HG02759 (cell line): ENCODE measurements at regions not wholly inside any gene's neighbourhood (a gene's known extent, or its start where the extent isn't known, plus 50 kb on each side); places are given as distances from the start of the nearest gene placed in this dataset.

Experiments
- ATAC-seq: cut with Tn5 transposase; IDR thresholded peaks from one replicate; pipeline ENCODE4 v1.9.1; 2021; ENCODE audit warnings: mild to moderate bottlenecking, moderate library complexity; ENCODE audit not compliant: unreplicated experiment

DNA sequence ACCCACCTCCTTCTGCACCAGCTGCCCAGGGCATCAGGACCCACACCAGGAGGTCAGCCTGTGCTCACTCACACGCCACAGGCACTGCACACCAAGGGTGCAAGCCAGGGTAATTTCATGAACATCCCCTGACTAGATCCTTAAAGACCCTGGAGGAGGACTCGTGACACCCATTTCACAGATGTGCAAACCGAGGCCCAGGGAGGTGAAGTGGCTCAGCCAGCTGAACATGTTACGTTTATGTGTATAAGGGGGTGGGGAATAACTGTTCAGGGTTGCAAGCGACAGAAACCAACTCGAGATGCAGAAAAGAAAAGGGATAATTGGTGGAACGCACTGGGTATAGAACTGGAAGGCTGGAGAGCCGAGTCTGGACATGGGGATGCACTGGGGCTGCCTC lies 138.1 kb upstream of the FOXF1 start:
- ATAC-seq = no peak

DNA sequence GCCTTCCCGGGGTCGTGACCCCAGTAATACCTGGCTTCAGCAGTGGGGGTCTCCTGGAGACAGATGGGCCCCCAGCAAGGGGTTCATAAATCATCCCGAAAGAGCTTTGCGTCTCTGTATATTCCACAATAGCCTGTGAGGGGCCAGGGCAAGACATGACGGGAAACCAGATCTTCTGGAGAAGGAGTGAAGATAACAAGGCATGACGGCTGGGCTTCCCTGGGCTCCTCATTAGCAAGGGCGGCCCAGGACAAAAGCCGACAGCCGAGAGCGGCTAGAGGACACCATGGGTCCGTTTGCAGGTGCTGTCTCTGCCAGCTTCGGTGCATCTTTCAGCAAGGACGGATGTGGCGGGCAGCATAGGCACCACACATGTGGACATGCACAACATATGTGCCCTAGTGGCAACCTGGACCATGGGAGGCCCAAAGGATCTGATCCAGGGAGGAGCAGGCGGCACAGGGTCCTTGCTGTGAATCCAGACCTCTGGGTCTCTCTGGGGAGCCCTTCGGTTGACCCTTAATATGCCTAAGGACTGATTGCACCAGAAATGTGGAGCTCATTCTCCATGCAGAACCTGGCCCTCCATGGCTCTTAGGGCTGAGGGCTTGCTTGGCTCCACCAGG lies 136.9 kb upstream of the FOXF1 start:
- no peak for ATAC-seq

DNA sequence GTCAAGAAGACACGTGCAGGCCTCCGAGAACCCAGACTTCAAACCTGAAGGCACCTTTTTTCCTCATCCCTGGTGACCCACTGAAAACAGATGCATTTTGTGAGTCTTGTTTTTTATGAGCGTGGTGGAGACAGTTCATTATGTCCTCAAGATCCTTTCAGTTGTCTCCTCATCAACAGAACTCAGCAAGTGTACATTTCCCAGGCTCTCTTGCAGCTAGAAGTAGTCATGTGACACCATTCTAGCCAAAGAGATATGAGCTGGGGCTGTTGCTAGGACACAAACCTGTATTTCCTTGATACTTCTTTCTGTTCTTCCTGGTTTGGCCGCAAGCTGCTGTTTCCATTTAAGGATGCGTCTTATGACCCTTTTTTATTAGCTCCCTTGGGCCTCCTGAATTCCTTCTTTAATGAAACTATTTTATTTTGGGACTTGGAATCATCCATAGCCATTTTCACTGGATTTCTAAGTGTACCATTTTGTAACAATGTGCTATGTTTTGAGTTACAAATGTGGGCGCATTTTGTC lies 135.7 kb upstream of the FOXF1 start:
- ATAC-seq = no peak

DNA sequence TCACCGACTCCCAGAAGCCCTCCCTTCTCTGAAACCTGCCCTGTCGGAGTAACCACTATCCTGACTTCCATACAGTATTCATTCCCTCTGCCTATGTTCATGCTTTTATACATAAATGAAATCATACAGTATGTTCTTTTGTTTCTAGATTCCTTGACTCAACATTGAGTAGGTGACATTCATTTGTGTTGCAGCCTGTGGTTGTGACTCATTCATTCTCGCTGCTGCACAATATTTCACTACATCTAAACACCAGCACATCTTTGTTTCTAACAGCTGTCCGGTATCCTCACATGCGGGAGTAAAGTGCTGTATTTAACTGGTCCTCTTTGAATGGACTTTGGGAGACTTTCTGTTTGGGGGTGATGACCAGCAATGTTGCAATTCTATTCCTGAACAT lies 135.0 kb upstream of the FOXF1 start:
- ATAC-seq = no peak

DNA sequence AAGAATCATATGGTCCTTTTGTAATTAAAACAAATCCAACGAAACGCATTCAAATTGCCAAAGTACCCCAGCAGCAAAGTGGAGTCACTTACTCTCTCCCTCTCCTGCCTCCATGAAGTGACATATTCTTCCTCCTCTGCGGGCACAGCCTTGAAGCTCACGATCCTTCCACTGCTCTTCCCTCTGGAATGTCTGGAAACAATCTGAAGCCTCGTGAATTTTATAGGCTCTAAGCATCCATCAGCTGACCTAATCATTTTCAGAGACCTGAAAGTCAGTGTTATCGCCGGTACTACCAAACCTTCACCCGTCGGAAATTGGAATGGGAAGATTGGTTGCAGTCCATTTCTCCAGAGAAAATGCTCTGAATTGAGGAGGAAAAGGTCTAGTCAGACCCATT lies 134.5 kb upstream of the FOXF1 start:
- no peak for ATAC-seq

DNA sequence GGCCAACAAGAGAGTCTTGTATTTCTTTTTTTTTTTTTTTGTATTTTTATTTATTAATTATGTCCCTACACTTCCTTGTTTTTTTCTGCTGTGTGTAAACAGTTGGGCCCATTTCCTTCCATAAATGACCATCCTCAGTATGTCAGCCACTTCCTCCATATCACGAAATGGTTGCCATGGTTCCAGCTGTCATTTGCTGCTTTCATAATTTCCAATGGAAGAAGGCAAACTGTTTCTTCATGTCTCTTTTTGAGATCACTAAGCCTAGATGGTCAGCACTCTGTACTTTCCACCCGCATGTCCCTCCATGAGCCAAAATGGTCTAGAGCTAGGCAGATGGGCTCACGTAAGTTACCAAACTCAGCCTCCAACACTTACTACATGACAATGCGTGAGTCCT lies 133.5 kb upstream of the FOXF1 start:
- no peak for ATAC-seq

DNA sequence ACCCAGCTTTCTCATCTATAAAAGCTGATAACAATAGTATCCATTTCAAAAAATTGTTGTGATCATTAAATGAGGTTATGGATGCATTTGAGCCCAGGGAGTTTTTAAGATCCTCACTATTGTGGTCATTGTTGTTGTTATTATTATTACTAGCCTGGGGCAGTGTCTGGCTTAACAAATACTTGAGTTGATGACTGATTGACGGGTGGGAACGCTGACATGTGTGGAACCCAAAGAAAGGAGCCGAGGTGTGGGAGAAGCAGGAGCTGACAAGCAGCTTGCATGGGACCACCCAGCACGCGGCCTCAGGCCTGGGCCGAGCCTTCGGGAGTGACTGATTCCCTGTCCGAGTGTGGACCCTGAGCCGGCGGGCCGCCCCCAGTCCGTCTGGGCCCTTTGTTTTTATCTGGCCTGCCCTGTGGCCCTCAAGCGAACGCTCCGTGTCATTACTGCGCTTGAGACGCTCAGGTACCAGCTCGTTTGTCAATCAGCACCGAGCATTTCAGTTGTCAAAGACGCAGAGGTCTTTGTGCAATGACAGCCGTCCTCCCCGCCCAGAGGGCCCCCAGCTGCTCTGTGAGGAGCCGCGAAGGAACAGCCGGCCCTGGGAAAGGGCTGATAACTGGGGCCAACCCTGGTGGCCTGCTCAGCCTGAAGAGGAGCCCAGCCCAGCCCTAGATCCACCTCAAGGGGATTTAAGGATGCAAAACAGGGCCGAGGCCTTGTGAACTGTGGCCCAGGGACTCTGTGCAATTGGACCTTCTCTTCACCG lies 132.9 kb upstream of the FOXF1 start:
- ATAC-seq = no peak

DNA sequence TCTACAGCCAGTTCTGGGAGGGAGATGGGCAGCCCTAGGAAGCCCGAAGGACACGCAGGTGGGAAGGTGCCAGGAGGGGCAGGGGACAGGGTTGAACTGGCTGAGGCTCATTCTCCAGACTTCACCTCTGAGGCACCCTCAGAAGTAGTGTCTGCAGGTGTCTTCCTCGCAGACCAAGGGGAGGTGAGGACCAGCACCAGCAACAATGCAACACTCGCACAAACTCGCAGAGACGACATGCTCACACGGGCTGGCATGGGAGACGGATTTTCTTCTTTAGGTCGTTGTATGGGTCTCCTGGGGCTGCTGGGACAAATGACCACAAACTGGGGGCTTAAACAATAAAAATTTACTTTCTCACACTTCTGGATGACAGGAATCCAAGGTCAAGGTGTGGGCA lies 132.2 kb upstream of the FOXF1 start:
- ATAC-seq = no peak

DNA sequence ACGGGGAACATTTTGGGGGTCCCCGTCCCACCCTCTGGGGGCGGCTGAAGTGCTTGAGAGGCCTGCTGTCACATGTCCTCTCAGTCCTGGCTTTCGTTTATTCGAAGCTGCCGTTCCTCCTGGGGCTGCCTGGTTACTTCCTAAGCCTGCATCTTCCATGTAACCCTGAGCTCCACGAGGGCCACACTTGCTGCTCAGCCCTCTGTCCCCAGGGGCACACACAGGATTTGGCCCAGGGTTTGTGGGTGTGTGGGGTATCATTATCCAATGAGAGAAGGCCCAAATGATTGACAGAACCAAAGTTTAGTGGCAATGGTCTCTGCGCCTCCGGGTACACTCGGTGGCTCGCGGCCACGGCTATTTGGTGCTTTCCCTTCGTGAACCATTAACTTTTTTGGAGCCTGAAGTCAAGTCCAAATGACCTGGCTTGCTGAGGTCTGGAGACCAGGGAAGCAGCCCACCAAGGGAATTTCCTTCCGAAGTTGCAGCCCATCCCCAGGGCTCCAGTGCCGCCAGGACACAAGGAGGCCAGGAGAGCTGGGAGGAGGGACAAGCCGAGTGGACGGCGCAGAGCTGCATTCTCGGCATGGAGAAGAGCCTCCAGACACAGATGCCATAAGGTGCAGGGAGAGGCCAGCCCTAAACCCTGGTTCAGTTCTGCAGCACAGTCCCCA lies 131.4 kb upstream of the FOXF1 start:
- ATAC-seq = no peak

DNA sequence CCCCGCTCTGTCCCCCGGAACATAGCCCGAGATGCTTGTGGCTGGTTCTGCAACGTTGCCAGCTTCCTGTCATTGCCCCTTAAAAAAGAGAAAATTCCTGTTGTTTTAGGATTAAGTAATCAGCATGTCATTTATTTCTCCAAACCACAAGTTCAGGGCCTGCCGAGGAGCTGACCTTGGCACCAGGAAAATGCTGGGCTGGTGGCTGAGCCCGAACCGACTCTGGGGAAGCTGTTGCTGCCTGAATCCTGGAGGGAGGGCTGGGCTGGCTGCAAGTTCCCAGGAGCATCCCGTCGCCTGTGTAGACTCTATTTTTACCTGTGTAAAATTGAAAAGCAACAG lies 130.9 kb upstream of the FOXF1 start:
- no peak for ATAC-seq

DNA sequence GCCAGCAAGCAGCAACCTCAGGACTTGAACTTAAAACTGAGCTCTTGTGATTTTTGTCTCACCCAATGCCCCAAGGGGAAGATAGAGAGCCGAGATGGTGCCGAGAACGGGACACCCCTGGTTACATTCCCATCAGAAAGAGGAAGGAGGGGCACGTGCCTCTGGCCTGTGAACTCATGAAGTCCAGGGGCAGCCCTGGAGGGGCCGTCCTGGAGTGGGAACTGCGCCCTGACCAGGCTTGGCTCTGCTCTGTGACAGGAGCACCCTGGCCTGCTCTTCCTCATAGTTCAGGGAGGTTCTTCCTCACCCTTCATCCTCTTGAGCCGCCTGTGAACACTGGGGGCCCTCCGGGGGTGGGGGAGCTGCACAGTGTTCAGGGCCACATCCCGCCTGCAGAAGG lies 130.3 kb upstream of the FOXF1 start:
- no peak for ATAC-seq

DNA sequence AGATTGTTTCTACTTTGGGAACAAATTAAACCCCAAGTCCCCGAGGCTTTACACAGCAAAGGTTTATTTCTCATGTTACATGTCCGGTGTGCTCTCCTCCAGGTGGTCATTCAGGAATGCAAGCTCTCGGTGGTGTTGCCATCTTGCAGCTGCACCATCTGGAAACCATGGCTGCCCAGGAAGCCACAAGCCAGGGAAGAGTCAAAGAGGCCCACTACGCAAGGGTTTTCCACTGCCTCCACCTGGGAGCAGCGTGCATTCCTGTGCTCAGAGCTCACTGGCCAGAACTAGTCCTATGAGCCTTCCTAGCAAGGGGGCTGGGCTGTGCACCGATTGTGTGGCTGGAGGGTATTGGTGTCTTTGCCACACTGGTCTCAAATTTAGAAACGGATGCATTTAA lies 128.8 kb upstream of the FOXF1 start:
- no peak for ATAC-seq

DNA sequence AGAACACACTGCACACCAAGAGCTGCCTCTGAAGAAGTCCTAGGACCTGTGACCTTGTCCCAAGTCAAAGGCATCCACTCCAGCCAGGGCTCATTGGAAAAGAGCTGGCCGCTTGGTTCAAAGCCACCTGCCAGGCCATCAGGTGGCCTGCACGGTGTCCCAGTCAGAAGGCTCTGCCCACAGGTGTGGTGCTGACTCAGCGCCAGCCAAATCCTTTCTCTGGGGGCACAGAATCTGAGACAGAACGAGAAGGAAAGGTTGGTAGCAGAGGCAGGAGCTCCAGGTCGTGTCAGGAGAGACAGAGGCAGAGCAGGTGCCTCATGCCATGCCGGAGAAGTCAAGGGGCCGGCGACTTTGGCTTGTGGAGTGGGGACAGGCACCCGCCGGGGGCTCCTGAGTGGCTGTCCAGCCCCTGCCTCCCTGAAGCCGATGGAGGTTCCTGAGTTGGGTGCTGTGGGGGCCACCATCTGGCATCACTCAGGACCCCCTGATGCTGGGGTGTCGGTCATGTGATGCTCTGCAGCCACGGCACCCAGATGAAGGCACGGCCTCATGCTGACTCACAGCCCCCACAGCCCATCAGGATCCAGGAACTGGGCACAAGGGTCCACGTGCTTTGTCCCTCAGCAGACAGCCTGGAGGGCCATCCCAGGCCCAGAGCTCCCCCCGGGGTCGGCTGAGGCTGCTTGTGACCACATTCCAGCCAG lies 128.1 kb upstream of the FOXF1 start:
- no peak for ATAC-seq

DNA sequence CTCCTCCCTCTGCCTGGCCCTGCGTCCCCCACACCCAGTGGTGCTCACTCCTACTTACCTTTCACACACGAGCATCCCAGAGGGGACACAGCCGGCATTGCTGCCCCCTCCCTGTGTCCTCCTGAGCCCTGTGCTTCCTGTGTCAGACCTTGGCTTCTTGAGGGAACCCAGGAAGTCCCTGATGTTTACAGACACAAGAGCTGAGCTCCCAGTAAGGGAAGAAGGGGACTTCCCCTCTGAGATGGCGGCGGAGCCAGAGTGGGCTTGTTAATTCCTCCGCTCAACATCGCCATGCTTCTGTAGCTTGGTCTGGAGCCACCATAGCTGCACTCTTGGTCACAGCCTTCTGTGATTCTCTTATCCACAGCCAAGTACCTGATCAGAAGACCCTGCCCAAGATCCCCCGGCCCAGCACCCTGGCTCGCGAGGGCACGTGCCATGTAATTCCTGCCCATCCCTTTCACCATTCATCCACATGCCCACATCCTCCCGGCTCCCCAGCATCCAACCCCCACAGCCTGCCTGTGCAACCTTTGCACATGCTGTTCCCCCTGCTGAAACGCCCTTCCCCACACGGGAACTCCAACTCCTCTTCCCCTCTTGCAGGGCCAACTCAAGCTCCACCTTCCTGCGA lies 127.4 kb upstream of the FOXF1 start:
- ATAC-seq = no peak

DNA sequence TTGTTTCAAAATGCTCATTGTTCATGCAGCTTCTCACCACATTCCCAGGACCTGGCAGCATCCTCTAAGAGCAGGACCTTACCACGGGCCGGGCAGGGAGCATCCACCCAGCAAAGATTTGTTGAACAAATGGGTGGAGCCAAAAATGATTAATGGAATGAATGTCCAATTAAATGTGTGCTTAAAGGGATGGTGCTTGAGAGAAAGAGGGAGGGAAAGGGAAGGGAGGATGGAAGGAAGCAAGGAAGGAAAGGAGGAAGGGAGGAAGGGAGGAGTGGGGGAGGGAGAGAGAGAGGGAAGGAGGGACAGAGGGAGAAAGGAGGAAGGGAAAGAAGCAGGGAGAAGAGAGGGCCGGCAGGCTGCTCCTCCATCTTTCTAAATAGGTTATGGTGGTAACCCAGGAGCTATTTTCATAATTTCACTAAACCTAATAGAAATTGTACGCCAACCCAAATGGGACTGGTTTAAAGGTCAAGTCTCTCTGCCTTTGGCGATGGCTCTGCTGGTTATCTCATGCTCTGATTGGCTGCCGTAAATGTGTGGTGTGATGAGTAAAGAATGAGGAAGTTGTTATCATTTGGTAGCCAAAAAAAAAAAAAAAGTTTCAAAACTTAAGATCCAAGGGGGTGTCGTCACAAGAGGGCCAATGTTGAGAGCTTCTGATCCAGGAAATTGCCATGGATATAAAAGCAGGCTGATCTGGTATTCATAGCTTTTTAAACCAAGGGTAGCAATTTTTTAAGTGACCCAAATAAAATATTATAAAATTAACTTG lies 126.7 kb upstream of the FOXF1 start:
- ATAC-seq = no peak

DNA sequence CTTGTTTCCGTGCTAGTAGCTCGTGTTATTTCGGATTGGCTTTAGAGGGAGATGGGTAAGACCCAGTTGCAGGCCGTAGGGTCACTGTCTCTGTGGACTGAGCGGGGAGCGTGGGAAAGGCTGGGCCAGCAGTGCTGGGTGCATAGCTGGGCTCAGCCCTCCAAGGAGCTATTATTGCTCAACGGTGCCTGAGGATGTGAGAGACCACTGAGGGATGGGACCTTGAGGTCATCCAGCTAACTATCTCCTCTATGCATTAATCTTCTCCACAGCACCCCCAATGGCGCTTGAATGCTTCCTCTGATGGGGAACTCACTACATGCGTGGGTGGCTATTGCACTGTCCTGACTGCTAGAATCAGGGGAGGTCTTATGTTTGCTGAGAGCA lies 126.1 kb upstream of the FOXF1 start:
- no peak for ATAC-seq

DNA sequence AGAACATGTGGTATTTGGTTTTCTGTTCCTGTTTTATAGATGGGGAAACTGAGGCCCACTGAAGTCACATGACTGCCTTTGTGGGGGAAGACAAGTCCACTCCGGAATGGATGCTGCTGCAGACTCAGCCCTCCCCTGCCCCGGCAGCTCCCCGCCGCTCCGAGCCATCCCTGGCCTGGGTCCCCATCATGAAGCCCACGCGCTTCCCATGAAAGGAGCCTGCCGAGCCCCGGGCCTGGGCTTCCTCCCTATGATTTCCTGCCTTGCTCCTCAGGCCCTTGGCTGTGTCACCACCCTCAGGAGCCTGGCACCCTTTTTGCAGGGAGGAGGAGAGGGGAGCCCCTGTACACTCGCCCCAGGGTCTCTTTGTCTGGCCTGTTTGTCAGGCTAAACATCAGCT lies 125.3 kb upstream of the FOXF1 start:
- no peak for ATAC-seq

DNA sequence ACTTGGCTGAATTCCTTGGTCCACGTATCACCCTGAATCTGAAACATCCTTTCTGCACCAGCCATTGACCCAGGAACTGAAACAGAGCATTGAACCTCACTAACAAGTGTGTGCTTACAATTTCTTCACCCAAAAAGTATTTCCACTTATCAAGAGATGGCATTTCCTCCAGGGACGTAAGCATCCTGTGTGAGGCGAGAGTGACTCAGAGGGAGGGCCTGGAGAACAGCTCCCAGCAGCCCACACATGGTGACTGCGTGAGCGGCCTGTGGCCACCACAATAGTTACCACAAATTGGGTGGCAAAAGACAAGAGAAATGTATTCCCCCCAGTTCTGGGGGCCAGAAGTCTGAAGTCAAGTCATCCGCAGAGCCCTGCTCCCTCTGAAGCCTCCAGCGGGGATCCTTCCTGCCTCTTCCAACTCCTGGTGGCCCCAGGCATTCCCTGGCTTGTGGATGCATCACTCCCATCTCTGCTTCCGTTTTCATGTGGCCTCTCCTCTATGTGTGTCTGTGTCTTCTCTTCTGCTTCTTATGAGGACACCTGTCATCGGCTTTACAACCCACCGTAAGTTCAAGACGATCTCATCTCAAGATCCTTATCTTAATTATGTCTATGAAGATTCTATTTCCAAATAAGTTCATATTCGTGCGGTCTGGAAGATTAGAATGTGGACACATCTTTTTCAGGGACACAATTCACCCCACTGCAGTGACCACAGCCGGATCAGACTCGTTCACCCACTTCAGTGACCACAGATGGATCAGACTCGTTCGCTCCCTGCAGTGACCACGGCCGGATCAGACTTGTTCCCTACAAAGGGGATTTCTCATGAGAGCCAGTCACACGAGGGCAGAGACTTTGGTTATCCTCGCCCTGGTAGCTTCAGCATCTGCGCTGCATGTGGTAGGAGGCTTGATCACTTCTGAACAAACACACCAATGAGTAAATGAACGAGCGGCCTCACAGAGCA lies 122.6 kb upstream of the FOXF1 start:
- no peak for ATAC-seq

DNA sequence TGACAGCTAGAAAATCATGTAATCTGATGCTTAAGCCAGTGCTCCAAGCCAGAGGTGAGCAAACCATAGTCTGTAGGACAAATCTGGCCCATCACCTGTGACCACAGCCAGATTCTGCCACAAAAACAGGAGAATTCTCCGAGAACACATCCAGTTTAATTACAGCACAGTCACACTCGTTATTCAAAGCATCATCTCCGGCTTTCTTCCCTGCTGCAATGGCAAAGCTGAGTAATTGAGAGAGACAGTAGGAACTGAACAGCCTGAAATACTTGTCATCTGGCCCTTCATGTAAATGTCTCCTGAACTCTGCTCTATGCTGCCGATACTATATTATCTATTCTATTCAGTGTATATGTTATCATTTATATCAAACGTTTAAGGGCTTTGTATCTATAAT lies 121.4 kb upstream of the FOXF1 start:
- ATAC-seq = no peak
